NCI-H146 treated with DMSO at 0.1 percent for 48 hours (cell line): ENCODE measurements at regions not wholly inside any gene's neighbourhood (a gene's known extent, or its start where the extent isn't known, plus 50 kb on each side); places are given as distances from the start of the nearest gene placed in this dataset.
A peak's percentile ranks its signal among the peaks of the same experiment; 100 is the strongest.

ENCODE experiments used
- DNase-seq: peaks from one replicate; lab custom pipeline; 2025; ENCODE audit not compliant: unreplicated experiment; lab: John Stamatoyannopoulos, UW

GRCh38 chr18:29313312-29313711 lies 1136.4 kb upstream of the CDH2 start:
- DNase-seq = no peak

GRCh38 chr18:29311580-29311979 lies 1134.7 kb upstream of the CDH2 start:
- no peak for DNase-seq

GRCh38 chr18:29309366-29309765 lies 1132.4 kb upstream of the CDH2 start:
- DNase-seq = peak; percentile 43

DNA sequence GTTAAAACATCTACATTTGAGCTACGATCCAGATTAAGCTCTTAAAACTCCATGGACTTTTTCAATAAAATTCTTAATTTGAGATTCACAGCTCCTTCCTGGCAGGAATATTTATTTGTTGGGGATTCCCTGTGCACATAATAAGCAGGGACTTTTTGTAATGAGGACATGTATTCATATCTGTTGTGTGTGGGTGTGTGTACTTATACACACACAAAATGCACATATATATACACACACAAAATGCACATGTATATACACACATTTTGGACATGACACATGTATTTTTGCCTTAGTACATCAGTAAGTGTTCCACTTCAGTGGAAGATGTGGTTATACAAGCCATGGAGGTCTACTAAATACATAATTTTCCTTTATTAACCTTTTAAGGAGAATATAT lies 1131.1 kb upstream of the CDH2 start:
- no peak for DNase-seq

DNA sequence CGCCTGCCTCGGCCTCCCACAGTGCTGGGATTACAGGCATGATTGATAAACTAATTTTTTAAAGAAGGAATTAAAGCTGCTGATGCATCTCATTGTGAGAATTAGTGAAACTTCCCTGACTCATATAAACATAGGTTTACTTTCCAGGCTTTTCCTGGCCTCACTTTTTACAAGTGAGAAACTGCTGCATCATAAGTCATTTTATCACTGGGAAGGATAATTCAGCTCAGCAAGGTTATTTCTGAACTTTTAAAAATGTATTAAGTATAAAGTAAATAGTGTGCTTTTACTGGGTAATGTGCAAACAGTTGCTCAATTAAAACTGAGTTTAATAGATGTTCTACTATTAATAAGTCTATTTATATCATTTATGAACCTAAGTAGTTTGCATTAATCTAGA lies 1130.3 kb upstream of the CDH2 start:
- DNase-seq = no peak

DNA sequence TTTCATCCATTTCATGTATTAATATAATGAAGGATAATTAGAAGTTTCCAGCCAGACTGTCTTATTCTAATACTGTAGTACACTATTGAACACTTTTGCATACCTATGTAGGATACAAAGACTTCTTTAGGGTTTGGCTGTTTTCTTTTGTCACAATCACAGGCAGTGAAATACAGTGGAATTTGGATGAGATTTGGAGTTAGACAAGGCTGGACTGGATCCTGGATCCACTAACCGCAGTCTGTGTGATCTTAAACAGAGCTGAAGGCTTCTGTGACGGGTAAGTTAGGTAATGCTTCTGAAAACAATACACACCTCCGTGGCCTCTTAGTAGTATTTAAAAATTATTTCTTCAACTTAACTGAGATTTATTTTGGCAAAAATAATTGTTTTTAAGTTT lies 1128.6 kb upstream of the CDH2 start:
- no peak for DNase-seq

DNA sequence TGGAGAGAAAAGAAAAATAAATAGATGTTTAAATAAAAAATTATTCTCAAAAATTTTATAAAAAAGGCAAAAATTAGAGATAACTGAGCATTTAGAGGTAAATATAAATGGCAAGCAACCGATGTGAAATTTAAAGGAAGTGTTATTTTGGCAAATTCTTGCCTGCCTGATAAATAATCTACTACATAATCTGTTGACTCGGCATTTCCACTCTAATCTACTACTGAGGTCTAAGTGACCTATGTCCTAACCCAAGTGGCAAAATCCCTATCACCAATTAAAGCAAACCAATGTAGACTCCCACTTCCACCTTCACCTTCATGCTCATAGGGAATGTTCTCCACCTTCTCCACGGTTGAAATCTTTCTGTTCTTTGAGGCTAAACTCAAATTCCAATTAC lies 1124.1 kb upstream of the CDH2 start:
- DNase-seq = no peak

DNA sequence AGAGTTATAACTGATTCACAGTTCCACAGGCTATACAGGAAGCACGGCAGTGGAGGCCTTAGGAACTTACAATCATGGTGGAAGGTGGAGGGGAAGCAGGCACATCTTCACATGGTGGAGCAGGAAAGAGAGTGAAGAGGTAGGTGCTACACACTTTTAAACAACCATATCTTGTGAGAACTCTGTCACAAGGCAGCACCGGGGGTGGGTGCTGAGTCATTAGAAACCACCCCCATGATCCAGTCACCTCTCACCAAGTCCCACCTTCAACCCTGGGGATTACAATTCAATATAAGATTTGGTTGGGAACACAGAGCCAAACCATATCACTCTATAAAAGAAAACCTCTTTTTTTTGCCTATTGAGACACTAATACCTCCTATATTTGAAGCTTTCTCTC lies 1108.5 kb upstream of the CDH2 start:
- no peak for DNase-seq

GRCh38 chr18:29271501-29271900 lies 1094.6 kb upstream of the CDH2 start:
- no peak for DNase-seq

GRCh38 chr18:29259838-29260237 lies 1082.9 kb upstream of the CDH2 start:
- DNase-seq = no peak

- DNase-seq = no peak
These were observed 1077.2 kb upstream of the CDH2 start for GRCh38 chr18:29254123-29254522.

- DNase-seq = no peak
These were observed 1074.8 kb upstream of the CDH2 start for GRCh38 chr18:29251681-29252080.

- peak; percentile 79 for DNase-seq
These were observed 1073.9 kb upstream of the CDH2 start for GRCh38 chr18:29250843-29251242.

- DNase-seq = no peak
These were observed 1073.3 kb upstream of the CDH2 start for GRCh38 chr18:29250259-29250658.

DNA sequence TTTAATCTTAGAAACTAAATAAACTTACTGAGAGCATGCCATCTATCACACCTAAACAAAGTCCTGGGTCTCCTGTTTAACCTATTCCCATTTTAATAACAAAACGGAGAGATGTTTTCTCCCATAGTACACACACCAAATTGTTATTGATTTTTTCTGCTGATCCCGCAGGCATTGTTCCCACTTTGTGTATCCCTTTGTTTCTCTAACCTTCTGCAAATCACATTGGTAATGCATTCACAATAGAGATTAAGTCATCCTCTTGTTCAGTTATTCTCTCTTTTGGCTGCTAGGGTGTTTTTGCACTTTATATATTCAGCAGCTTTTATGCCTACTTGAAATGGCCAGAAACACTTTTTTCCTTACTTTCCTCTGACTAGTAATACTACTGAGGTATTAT lies 1071.9 kb upstream of the CDH2 start:
- peak; percentile 98 for DNase-seq

DNA sequence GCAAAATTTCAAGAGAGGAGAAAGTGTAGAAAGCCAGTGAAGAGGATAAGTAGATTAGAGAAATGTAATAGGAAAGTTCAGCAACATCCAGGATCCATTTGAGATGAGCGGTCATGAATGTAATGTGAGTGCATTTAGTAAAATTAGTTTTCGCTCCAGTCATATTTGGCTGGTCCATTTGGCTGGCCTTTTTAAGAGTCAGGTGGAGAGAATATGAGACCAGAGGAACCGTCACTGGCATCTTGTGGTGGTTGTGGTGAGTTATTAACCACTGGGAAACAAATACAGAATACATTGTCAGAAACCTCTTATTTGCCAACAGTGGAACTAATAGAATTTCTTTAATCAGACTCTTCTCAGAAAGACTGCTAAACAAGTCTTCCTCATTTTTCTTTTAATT lies 1064.3 kb upstream of the CDH2 start:
- no peak for DNase-seq

- no peak for DNase-seq
These were observed 1057.8 kb upstream of the CDH2 start for GRCh38 chr18:29234751-29235150.

GRCh38 chr18:29226213-29226612 lies 1049.3 kb upstream of the CDH2 start:
- no peak for DNase-seq

GRCh38 chr18:29225351-29225750 lies 1048.4 kb upstream of the CDH2 start:
- no peak for DNase-seq

- no peak for DNase-seq
These were observed 1041.2 kb upstream of the CDH2 start for GRCh38 chr18:29218091-29218490.

DNA sequence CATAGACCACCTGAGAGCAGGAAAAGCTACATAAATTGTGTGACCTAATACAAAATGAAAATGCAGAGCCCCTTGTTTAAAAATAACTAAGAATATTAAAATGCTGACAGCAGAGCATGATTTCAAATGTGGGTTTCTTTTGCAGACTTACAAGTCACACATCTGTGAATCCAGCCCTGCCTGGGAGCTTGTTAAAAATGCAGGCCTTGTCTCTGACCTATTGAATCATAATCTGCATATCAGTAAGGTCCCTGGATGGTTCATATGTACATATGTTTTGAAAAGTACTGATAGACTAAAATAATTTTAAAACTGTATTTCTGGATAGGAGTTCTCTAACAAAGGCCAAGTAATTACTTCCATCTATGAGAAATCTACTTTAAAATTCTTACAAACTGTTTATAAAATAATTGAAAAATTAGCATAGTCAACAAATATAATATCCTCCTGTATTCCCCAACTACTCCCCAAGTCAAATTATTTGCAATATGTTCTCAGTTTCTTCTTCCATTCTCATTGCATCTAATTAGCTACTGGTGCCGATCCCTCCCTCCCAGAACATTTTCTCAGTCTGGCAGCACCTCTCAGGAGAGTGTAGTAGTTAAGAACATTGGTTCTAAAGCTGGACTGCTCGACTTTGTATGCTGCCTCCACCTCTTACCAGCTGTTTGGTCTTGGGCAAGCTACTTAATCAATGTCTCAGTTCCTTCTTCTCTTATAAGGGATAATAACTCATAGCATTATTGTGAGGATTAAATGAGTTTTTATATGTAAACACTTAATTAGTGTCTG lies 1040.4 kb upstream of the CDH2 start:
- no peak for DNase-seq

GRCh38 chr18:29198834-29199233 lies 1021.9 kb upstream of the CDH2 start:
- no peak for DNase-seq

DNA sequence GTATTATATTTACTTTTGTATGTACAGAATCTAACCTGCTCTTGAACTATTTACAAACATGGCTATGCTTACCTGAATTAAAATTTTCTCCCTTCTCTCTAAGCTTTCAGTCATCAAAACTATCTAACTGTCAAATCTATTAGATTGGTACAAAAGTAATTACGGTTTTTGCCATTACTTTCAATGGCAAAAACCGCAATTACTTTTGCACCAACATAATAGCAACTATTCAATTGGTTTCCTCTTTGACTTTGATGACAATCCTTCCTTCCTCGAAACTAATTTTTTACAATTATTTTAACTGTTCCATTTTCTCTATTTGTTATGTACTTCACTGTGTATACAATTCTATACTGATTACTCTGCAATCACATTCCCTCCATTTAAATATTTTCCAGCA lies 1019.4 kb upstream of the CDH2 start:
- DNase-seq = no peak
